OCI-LY1 (cell line): ENCODE measurements at regions not wholly inside any gene's neighbourhood (a gene's known extent, or its start where the extent isn't known, plus 50 kb on each side); places are given as distances from the start of the nearest gene placed in this dataset.

ENCODE experiments used
- H2AFZ ChIP-seq: fragments of 200-600 bp; sonication (generic), shearing (Covaris generic); 2 replicates; pipeline ENCODE4 v1.6.0; 2014; ENCODE audit warnings: antibody characterized with exemption, mild to moderate bottlenecking, low read length
- H3F3A ChIP-seq: fragments of 200-600 bp; sonication (generic), shearing (Covaris generic); 2 replicates; pipeline ENCODE4 v1.6.0; 2014; ENCODE audit warnings: mild to moderate bottlenecking, antibody characterized with exemption, low read length, moderate library complexity; ENCODE audit not compliant: insufficient read depth
- H3K27ac ChIP-seq: fragments of 200-600 bp; sonication (generic); 2 replicates; pipeline ENCODE4 v1.5.1; 2014; ENCODE audit warnings: low read length, mixed run types, mild to moderate bottlenecking, low read depth; ENCODE audit not compliant: poor library complexity, severe bottlenecking
- H3K27me3 ChIP-seq: fragments of 200-600 bp; sonication (generic); 2 replicates; pipeline ENCODE4 v1.6.0; 2014; ENCODE audit warnings: antibody characterized with exemption, mild to moderate bottlenecking, low read length, moderate library complexity; ENCODE audit not compliant: insufficient read depth
- H3K36me3 ChIP-seq: fragments of 200-600 bp; sonication (generic); 2 replicates; pipeline ENCODE4 v1.6.1; 2014; ENCODE audit warnings: mild to moderate bottlenecking, antibody characterized with exemption, low read length, moderate library complexity, mixed read lengths; ENCODE audit not compliant: insufficient read depth
- H3K4me1 ChIP-seq: fragments of 200-600 bp; sonication (generic); 2 replicates; pipeline ENCODE4 v1.5.1; 2014; ENCODE audit warnings: mild to moderate bottlenecking, low read length, moderate library complexity; ENCODE audit not compliant: insufficient read depth, severe bottlenecking
- H3K4me2 ChIP-seq: fragments of 200-600 bp; sonication (generic), shearing (Covaris generic); 2 replicates; pipeline ENCODE4 v1.6.1; 2014; ENCODE audit warnings: low read length
- H3K4me3 ChIP-seq: fragments of 200-600 bp; sonication (generic); 2 replicates; pipeline ENCODE4 v1.5.1; 2014; ENCODE audit warnings: low read length, low read depth, mild to moderate bottlenecking, mixed read lengths; ENCODE audit not compliant: poor library complexity, severe bottlenecking
- H3K79me2 ChIP-seq: fragments of 200-600 bp; shearing (Covaris generic); 2 replicates; pipeline ENCODE4 v1.6.1; 2016; ENCODE audit warnings: mixed run types, low read length, mixed read lengths; ENCODE audit not compliant: insufficient read depth
- H3K9ac ChIP-seq: fragments of 200-600 bp; sonication (generic), shearing (Covaris generic); 2 replicates; pipeline ENCODE4 v1.6.1; 2014; ENCODE audit warnings: mild to moderate bottlenecking, low read length, mixed read lengths
- H3K9me2 ChIP-seq: fragments of 200-600 bp; sonication (generic), shearing (Covaris generic); 2 replicates; pipeline ENCODE4 v1.6.1; 2014; ENCODE audit warnings: low read depth, mild to moderate bottlenecking, low read length, mixed read lengths
- H3K9me3 ChIP-seq: fragments of 200-600 bp; shearing (Covaris generic); 2 replicates; pipeline ENCODE4 v1.6.1; 2014; ENCODE audit warnings: low read length, mixed read lengths
- H4K20me1 ChIP-seq: fragments of 200-600 bp; sonication (generic), shearing (Covaris generic); 2 replicates; pipeline ENCODE4 v1.6.0; 2016; ENCODE audit warnings: mild to moderate bottlenecking, low read length; ENCODE audit not compliant: insufficient read depth
- CTCF ChIP-seq: fragments of 200-600 bp; sonication (generic), shearing (Covaris generic); IDR thresholded peaks from 2 replicates; pipeline ENCODE4 v1.5.1; 2017; ENCODE audit warnings: mild to moderate bottlenecking, antibody characterized with exemption, low read length, moderate library complexity, mixed read lengths
- EZH2 ChIP-seq: fragments of 200-600 bp; sonication (generic), shearing (Covaris generic); IDR thresholded peaks from 2 replicates; pipeline ENCODE4 v1.8.0; 2017; ENCODE audit warnings: borderline replicate concordance, mixed run types, mild to moderate bottlenecking, antibody characterized with exemption, low read length, moderate library complexity, mixed read lengths

GRCh38 chr16:79864781-79865391 lies 264.3 kb upstream of the MAF start:
- H4K20me1 ChIP-seq, result no peaks in the 10 kb centered on the region
- H3K9me2 ChIP-seq, result no peaks in the 10 kb centered on the region
- no peak overlapping the region for H3K27ac ChIP-seq
- no peak overlapping the region for H2AFZ ChIP-seq
- no peak overlapping the region for H3K4me2 ChIP-seq
- H3K27me3 ChIP-seq, result no peaks in the 10 kb centered on the region; the same call in 1 of the 2 replicates
- TF ChIP-seq EZH2 (no peak), CTCF (no peak)
- H3K4me1 ChIP-seq, result no peaks in the 10 kb centered on the region
- no peaks in the 10 kb centered on the region for H3K9me3 ChIP-seq
- H3K9ac ChIP-seq, result no peak overlapping the region
- H3K36me3 ChIP-seq, result no peaks in the 10 kb centered on the region
- H3F3A ChIP-seq, result no peaks in the 10 kb centered on the region
- H3K79me2 ChIP-seq, result no peaks in the 10 kb centered on the region
- H3K4me3 ChIP-seq, result no peak overlapping the region

GRCh38 chr16:79864032-79864780 lies 263.7 kb upstream of the MAF start:
- no peak overlapping the region for H3K9ac ChIP-seq
- H3K27me3 ChIP-seq, result no peaks in the 10 kb centered on the region; the same call in 1 of the 2 replicates
- no peak overlapping the region for H3K27ac ChIP-seq
- no peaks in the 10 kb centered on the region for H3K4me1 ChIP-seq
- TF ChIP-seq CTCF (no peak), EZH2 (no peak)
- no peaks in the 10 kb centered on the region for H4K20me1 ChIP-seq
- H3K79me2 ChIP-seq, result no peaks in the 10 kb centered on the region
- no peak overlapping the region for H3K4me2 ChIP-seq
- H2AFZ ChIP-seq, result no peak overlapping the region
- H3F3A ChIP-seq, result no peaks in the 10 kb centered on the region
- H3K4me3 ChIP-seq, result no peak overlapping the region
- no peaks in the 10 kb centered on the region for H3K9me2 ChIP-seq
- no peaks in the 10 kb centered on the region for H3K9me3 ChIP-seq
- H3K36me3 ChIP-seq, result no peaks in the 10 kb centered on the region

- H3K9me2 ChIP-seq, result no peaks in the 10 kb centered on the region
- no peaks in the 10 kb centered on the region for H3K9me3 ChIP-seq
- no peak for TF ChIP-seq CTCF
- TF ChIP-seq EZH2, result no peak
- no peak overlapping the region for H2AFZ ChIP-seq
- H3K79me2 ChIP-seq, result no peaks in the 10 kb centered on the region
- H3K27ac ChIP-seq, result no peak overlapping the region
- H3K27me3 ChIP-seq, result no peaks in the 10 kb centered on the region; the same call in 1 of the 2 replicates
- no peaks in the 10 kb centered on the region for H3K4me1 ChIP-seq
- H3K4me3 ChIP-seq, result no peak overlapping the region
- no peaks in the 10 kb centered on the region for H3K36me3 ChIP-seq
- no peak overlapping the region for H3K9ac ChIP-seq
- H4K20me1 ChIP-seq, result no peaks in the 10 kb centered on the region
- no peak overlapping the region for H3K4me2 ChIP-seq
- H3F3A ChIP-seq, result no peaks in the 10 kb centered on the region
Measured at GRCh38 chr16:79863128-79864031, 262.8 kb upstream of the MAF start.
